GM12878 (cell line): ENCODE measurements at regions not wholly inside any gene's neighbourhood (a gene's known extent, or its start where the extent isn't known, plus 50 kb on each side); places are given as distances from the start of the nearest gene placed in this dataset.

ENCODE experiments used
- ATAC-seq: fragments of 200-7000 bp; cut with Tn5 transposase; 3 replicates; pipeline ENCODE4 v1.9.1; 2020; ENCODE audit warnings: mild to moderate bottlenecking, moderate library complexity
- BruUV-seq: library from RNA; stranded (reverse); fragments of 400-500 nt; replicated peaks from 2 replicates; lab custom pipeline; 2021; lab: Mats Ljungman, UMichigan
- CTCF ChIA-PET: fragments of 300-600 bp; sonication (Branson Sonifier 250); formaldehyde crosslinking; extraction: SDS; loops from one replicate; lab custom pipeline; 2021; ENCODE audit warnings: inconsistent platforms; lab: Yijun Ruan, JAX
- POLR2A ChIA-PET: fragments of 350-600 bp; formaldehyde crosslinking; extraction: SDS; loops from one replicate; lab custom pipeline; 2021; ENCODE audit warnings: inconsistent platforms; lab: Charles Lee
- RAD21 ChIA-PET: fragments of 300-600 bp; sonication (Branson Sonifier 250); formaldehyde crosslinking; loops from one replicate; lab custom pipeline; 2023; ENCODE audit warnings: antibody characterized with exemption; ENCODE audit not compliant: unreplicated experiment; lab: Charles Lee
- SMC1A ChIA-PET: fragments of 300-600 bp; sonication (Branson Sonifier 250); formaldehyde crosslinking; loops from one replicate; lab custom pipeline; 2023; ENCODE audit not compliant: unreplicated experiment, uncharacterized antibody; lab: Charles Lee
- DNase-seq: peaks from one replicate; pipeline ENCODE4 v3.0.0-alpha.2; 2011; ENCODE audit warnings: low read depth, low spot score
- FAIRE-seq: peaks from 3 replicates; lab custom pipeline; 2011; peaks lifted over from hg19 to GRCh38; lab: Jason Lieb, UNC
- H2AFZ ChIP-seq: 2 replicates; pipeline ENCODE4 v1.6.0; 2011; ENCODE audit warnings: low read depth, low read length, control low read depth; ENCODE audit not compliant: control insufficient read depth
- H3K27ac ChIP-seq: 2 replicates; pipeline ENCODE4 v1.5.1; 2011; ENCODE audit warnings: control low read depth; ENCODE audit not compliant: control insufficient read depth, insufficient read depth
- H3K27me3 ChIP-seq, 2 experiments: replicated peaks in 1 of 2; 2 replicates each; pipeline versions ENCODE4 v1.6.0 to v1.6.1; 2011; ENCODE audit warnings: low read length in 1 of 2; ENCODE audit not compliant: control insufficient read depth in 2 of 2, insufficient read depth in 2 of 2
- H3K36me3 ChIP-seq, 2 experiments: 2 replicates each; pipeline ENCODE4 v1.5.1; 2011; ENCODE audit warnings: low read length in 1 of 2; ENCODE audit not compliant: control insufficient read depth in 2 of 2, insufficient read depth in 2 of 2
- H3K4me1 ChIP-seq: 2 replicates; pipeline ENCODE4 v1.6.1; 2011; ENCODE audit warnings: mild to moderate bottlenecking, low read length, moderate library complexity, mixed read lengths; ENCODE audit not compliant: control insufficient read depth, insufficient read depth
- H3K4me2 ChIP-seq: 2 replicates; pipeline ENCODE4 v1.6.0; 2011; ENCODE audit warnings: control low read depth; ENCODE audit not compliant: control insufficient read depth, insufficient read depth
- H3K4me3 ChIP-seq: fragments of 200-600 bp; sonication (generic); 2 replicates; pipeline ENCODE4 v1.5.1; 2016
- H3K79me2 ChIP-seq: 2 replicates; pipeline ENCODE4 v1.6.0; 2011; ENCODE audit warnings: low read length; ENCODE audit not compliant: control insufficient read depth, insufficient read depth
- H3K9ac ChIP-seq: 2 replicates; pipeline ENCODE4 v1.8.0; 2011; ENCODE audit warnings: low read length, control low read depth, mixed read lengths; ENCODE audit not compliant: control insufficient read depth, insufficient read depth
- H3K9me3 ChIP-seq: replicated peaks from 3 replicates; pipeline ENCODE4 v1.5.1; 2011; ENCODE audit warnings: mild to moderate bottlenecking, low read length; ENCODE audit not compliant: control insufficient read depth, insufficient read depth
- H4K20me1 ChIP-seq: 2 replicates; pipeline ENCODE4 v1.6.0; 2011; ENCODE audit not compliant: control insufficient read depth, insufficient read depth
- BCL3 ChIP-seq: IDR thresholded peaks from 2 replicates; pipeline ENCODE4 v1.6.1; 2011; ENCODE audit warnings: borderline replicate concordance, low read depth, mild to moderate bottlenecking, moderate library complexity, low read length; ENCODE audit not compliant: insufficient read depth, poor library complexity, severe bottlenecking
- FOS ChIP-seq: IDR thresholded peaks from 3 replicates; pipeline ENCODE4 v1.6.1; 2011; ENCODE audit warnings: borderline replicate concordance; ENCODE audit not compliant: insufficient read length; ENCODE audit errors: extremely low read depth
- HDGF ChIP-seq: fragments of 450-650 bp; IDR thresholded peaks from 2 replicates; pipeline ENCODE4 v1.6.1; 2016; ENCODE audit warnings: antibody characterized with exemption
- IKZF2 ChIP-seq, 2 experiments: fragments of 450-650 bp; IDR thresholded peaks; 2 replicates each; pipeline ENCODE4 v1.6.1; 2017; ENCODE audit warnings: mild to moderate bottlenecking in 2 of 2, moderate library complexity in 2 of 2
- IRF4 ChIP-seq: IDR thresholded peaks from 2 replicates; pipeline ENCODE4 v1.6.1; 2011; ENCODE audit warnings: low read depth, low read length
- JUND ChIP-seq: IDR thresholded peaks from 2 replicates; pipeline ENCODE4 v1.6.1; 2012; ENCODE audit warnings: low read depth, mild to moderate bottlenecking, low read length, improper control_type of control experiment, moderate library complexity
- KAT2A ChIP-seq: conservative IDR thresholded peaks from 2 replicates; pipeline ENCODE4 v1.6.1; 2011; ENCODE audit warnings: low read depth, low read length; ENCODE audit not compliant: control insufficient read depth
- LARP7 ChIP-seq: fragments of 450-650 bp; IDR thresholded peaks from 2 replicates; pipeline ENCODE4 v1.6.1; 2017; ENCODE audit warnings: mild to moderate bottlenecking
- NFYA ChIP-seq: IDR thresholded peaks from 2 replicates; pipeline ENCODE4 v1.6.1; 2011; ENCODE audit warnings: low read depth, mild to moderate bottlenecking, low read length, improper control_type of control experiment, borderline replicate concordance
- PAX8 ChIP-seq: fragments of 450-650 bp; IDR thresholded peaks from 2 replicates; pipeline ENCODE4 v1.6.1; 2017; ENCODE audit warnings: mild to moderate bottlenecking, moderate library complexity
- RAD51 ChIP-seq: fragments of 450-650 bp; IDR thresholded peaks from 2 replicates; pipeline ENCODE4 v1.6.1; 2016; ENCODE audit warnings: moderate library complexity, mild to moderate bottlenecking, inconsistent platforms
- SMARCA5 ChIP-seq: fragments of 450-650 bp; IDR thresholded peaks from 2 replicates; pipeline ENCODE4 v1.6.1; 2017; ENCODE audit warnings: mild to moderate bottlenecking
- SMC3 ChIP-seq: IDR thresholded peaks from 2 replicates; pipeline ENCODE4 v1.6.1; 2011; ENCODE audit warnings: low read length, improper control_type of control experiment, borderline replicate concordance
- USF2 ChIP-seq: IDR thresholded peaks from 2 replicates; pipeline ENCODE4 v1.6.1; 2011; ENCODE audit warnings: low read depth, low read length, improper control_type of control experiment, borderline replicate concordance
- ZNF274 ChIP-seq: IDR thresholded peaks from one replicate; pipeline ENCODE4 v1.8.0; 2011; ENCODE audit not compliant: insufficient read length, insufficient read depth
- ZNF384 ChIP-seq: IDR thresholded peaks from 2 replicates; pipeline ENCODE4 v1.6.1; 2012; ENCODE audit warnings: low read depth, mild to moderate bottlenecking, low read length, improper control_type of control experiment, borderline replicate concordance
- WGBS: methylation state at CpG from one replicate; pipeline ENCODE4 v1.1.6; 2016; ENCODE audit warnings: low lambda C conversion rate; ENCODE audit not compliant: insufficient replicate concordance, insufficient coverage; ENCODE audit errors: missing lambda C conversion rate; 5-methylcytosine and 5-hydroxymethylcytosine counted together
- in situ Hi-C: fragments of 300-500 bp; cut with MboI; formaldehyde crosslinking; loops from 9 replicates; pipeline ENCODE4 v1.14.3; 2018; ENCODE audit warnings: mixed read lengths
- intact Hi-C: fragments of 100-400 bp; cut with micrococcal nuclease; formaldehyde crosslinking; loops from one replicate; pipeline ENCODE4 v1.14.2; 2022; ENCODE audit not compliant: unreplicated experiment

GRCh38 chr20:24129641-24130040 is 141.1 kb upstream of the GGTLC1 start:
- ChIA-PET CTCF (no interaction called here), POLR2A (no interaction called here)
- no peak for ATAC-seq
- intact Hi-C loops, result no loop called here
- in situ Hi-C loops, result no loop called here
- BruUV-seq, result no TSS peak
- Histone ChIP-seq H3K4me1 (no peaks in the 10 kb centered on the region), H3K27me3 (no peaks in the 10 kb centered on the region), H4K20me1 (no peaks in the 10 kb centered on the region)
- no peak for TF ChIP-seq ZNF274
- TF ChIP-seq, all 136 proteins: peak for 0
- 7% methylated on average over 1 of the region's 1 CpG for WGBS
- Histone ChIP-seq H3K27ac (no peak overlapping the region), H3K9ac (no peak overlapping the region), H3K79me2 (no peaks in the 10 kb centered on the region), H3K4me2 (no peak overlapping the region), H3K4me3 (no peak overlapping the region), H3K36me3 (no peaks in the 10 kb centered on the region), H3K9me3 (no peaks in the 10 kb centered on the region), H2AFZ (no peak overlapping the region)
- FAIRE-seq, result no peak
- no peak for DNase-seq
- ChIA-PET SMC1A (no interaction called here), RAD21 (no interaction called here)

GRCh38 chr20:24124951-24125650 is 136.5 kb upstream of the GGTLC1 start:
- H3K36me3 ChIP-seq, result no peaks in the 10 kb centered on the region
- SMC1A ChIA-PET, result no interaction called here
- POLR2A ChIA-PET, result no interaction called here
- 33% methylated on average over 10 of the region's 10 CpGs for WGBS
- H4K20me1 ChIP-seq, result no peaks in the 10 kb centered on the region
- H3K27ac ChIP-seq, result no peak overlapping the region
- no peak overlapping the region for H3K9ac ChIP-seq
- H3K4me3 ChIP-seq, result no peak overlapping the region
- DNase-seq (no peak), ATAC-seq (no peak), FAIRE-seq (no peak)
- no peaks in the 10 kb centered on the region for H3K9me3 ChIP-seq
- H3K79me2 ChIP-seq, result no peaks in the 10 kb centered on the region
- intact Hi-C loops (no loop called here), in situ Hi-C loops (no loop called here)
- H3K4me2 ChIP-seq, result no peak overlapping the region
- RAD21 ChIA-PET, result no interaction called here
- CTCF ChIA-PET, result no interaction called here
- no TSS peak for BruUV-seq
- H3K27me3 ChIP-seq, result no peaks in the 10 kb centered on the region; a peak in 1 of 4 replicates
- no peaks in the 10 kb centered on the region for H3K4me1 ChIP-seq
- H2AFZ ChIP-seq, result no peak overlapping the region
- TF ChIP-seq JUND (no peak), RAD51 (no peak), FOS (no peak), BCL3 (no peak), NFYA (no peak), IRF4 (no peak), IKZF2 (IDR thresholded peaks at IDR 0.05) (no peak), KAT2A (no peak), USF2 (no peak), HDGF (no peak), SMARCA5 (no peak), PAX8 (no peak), ZNF384 (no peak), SMC3 (no peak), LARP7 (no peak)
